BJ (cell line): ENCODE measurements at regions not wholly inside any gene's neighbourhood (a gene's known extent, or its start where the extent isn't known, plus 50 kb on each side); places are given as distances from the start of the nearest gene placed in this dataset.

Source experiments
- CTCF ChIA-PET: fragments of 350-600 bp; formaldehyde crosslinking; extraction: SDS; loops from one replicate; lab custom pipeline; 2021; ENCODE audit warnings: antibody characterized with exemption, inconsistent platforms; lab: Yijun Ruan, JAX
- POLR2A ChIA-PET: fragments of 300-600 bp; sonication (Branson Sonifier 250); formaldehyde crosslinking; extraction: SDS; loops from one replicate; lab custom pipeline; 2021; ENCODE audit warnings: antibody characterized with exemption; lab: Charles Lee
- DNase-seq: peaks from one replicate; pipeline ENCODE4 v3.0.0-alpha.2; 2011; ENCODE audit warnings: low read depth
- H3K27me3 ChIP-seq: 2 replicates; pipeline ENCODE4 v1.6.0; 2011; ENCODE audit warnings: low read length; ENCODE audit not compliant: control insufficient read depth, insufficient read depth
- H3K36me3 ChIP-seq: 2 replicates; pipeline ENCODE4 v1.5.1; 2011; ENCODE audit warnings: low read length; ENCODE audit not compliant: control insufficient read depth, insufficient read depth
- H3K4me3 ChIP-seq: 2 replicates; pipeline ENCODE4 v1.5.1; 2011; ENCODE audit warnings: low read depth, mild to moderate bottlenecking, control low read depth, low read length
- CTCF ChIP-seq: IDR thresholded peaks from 2 replicates; pipeline ENCODE4 v1.5.1; 2011; ENCODE audit warnings: low read depth, mild to moderate bottlenecking, control low read depth, inconsistent platforms, low read length, moderate library complexity; ENCODE audit not compliant: insufficient read depth

- ChIA-PET CTCF (no interaction called here), POLR2A (no interaction called here)
- TF ChIP-seq CTCF, result no peak
- DNase-seq, result no peak
- no peaks in the 10 kb centered on the region for H3K27me3 ChIP-seq
- no peaks in the 10 kb centered on the region for H3K36me3 ChIP-seq
- H3K4me3 ChIP-seq, result no peak overlapping the region
Measured at GRCh38 chr13:44768239-44768638, 192.1 kb upstream of the TSC22D1 start.

GRCh38 chr13:44765001-44765471 lies 188.9 kb upstream of the TSC22D1 start:
- Histone ChIP-seq H3K4me3 (no peak overlapping the region), H3K36me3 (no peaks in the 10 kb centered on the region), H3K27me3 (no peaks in the 10 kb centered on the region)
- DNase-seq, result no peak
- ChIA-PET POLR2A (no interaction called here), CTCF (no interaction called here)
- TF ChIP-seq CTCF, result no peak

GRCh38 chr13:44764302-44764692 lies 188.2 kb upstream of the TSC22D1 start:
- H3K36me3 ChIP-seq, result no peaks in the 10 kb centered on the region
- H3K4me3 ChIP-seq, result no peak overlapping the region
- POLR2A ChIA-PET, result no interaction called here
- TF ChIP-seq CTCF, result no peak
- DNase-seq, result no peak
- no peaks in the 10 kb centered on the region for H3K27me3 ChIP-seq
- CTCF ChIA-PET, result interaction anchor here (0.9 kb wide), 1 partner anchor 281 kb away, joined by 4 read pairs; no protein-coding TSS in a partner anchor

- no peak for TF ChIP-seq CTCF
- Histone ChIP-seq H3K36me3 (no peaks in the 10 kb centered on the region), H3K4me3 (no peak overlapping the region), H3K27me3 (no peaks in the 10 kb centered on the region)
- CTCF ChIA-PET, result interaction anchor here (0.9 kb wide), 1 partner anchor 280 kb away, joined by 4 read pairs; no protein-coding TSS in a partner anchor
- POLR2A ChIA-PET, result no interaction called here
- no peak for DNase-seq
Measured at GRCh38 chr13:44763615-44764301, 187.6 kb upstream of the TSC22D1 start.

GRCh38 chr13:44762911-44763310 lies 186.8 kb upstream of the TSC22D1 start:
- ChIA-PET CTCF (interaction anchor here (0.8 kb wide), 1 partner anchor 26 kb away, joined by 3 read pairs; no protein-coding TSS in a partner anchor), POLR2A (no interaction called here)
- no peak for DNase-seq
- TF ChIP-seq CTCF, result no peak
- H3K27me3 ChIP-seq, result no peaks in the 10 kb centered on the region
- H3K4me3 ChIP-seq, result no peak overlapping the region
- H3K36me3 ChIP-seq, result no peaks in the 10 kb centered on the region
